ENCODE measurements at regions not wholly inside any gene's neighbourhood (a gene's known extent, or its start where the extent isn't known, plus 50 kb on each side); places are given as distances from the start of the nearest gene placed in this dataset.

DNA sequence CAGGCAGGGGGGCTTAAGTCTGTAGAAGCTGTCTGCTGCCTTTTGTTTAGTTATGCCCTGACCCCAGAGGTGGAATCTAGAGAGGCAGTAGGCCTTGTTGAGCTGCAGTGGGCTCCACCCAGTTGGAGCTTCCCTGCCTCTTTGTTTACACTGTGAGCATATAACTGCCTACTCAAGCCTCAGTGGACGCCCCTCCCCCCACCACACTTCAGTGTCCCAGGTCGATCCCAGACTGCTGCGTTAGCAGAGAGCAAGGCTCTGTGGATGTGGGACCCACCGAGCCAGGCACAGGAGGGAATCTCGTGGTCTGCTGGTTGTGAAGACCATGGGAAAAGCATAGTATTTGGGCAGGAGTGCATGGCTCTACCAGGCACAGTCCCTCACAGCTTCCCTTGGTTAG lies 446.8 kb upstream of the RARB start:
- TF ChIP-seq, protein P1, sequence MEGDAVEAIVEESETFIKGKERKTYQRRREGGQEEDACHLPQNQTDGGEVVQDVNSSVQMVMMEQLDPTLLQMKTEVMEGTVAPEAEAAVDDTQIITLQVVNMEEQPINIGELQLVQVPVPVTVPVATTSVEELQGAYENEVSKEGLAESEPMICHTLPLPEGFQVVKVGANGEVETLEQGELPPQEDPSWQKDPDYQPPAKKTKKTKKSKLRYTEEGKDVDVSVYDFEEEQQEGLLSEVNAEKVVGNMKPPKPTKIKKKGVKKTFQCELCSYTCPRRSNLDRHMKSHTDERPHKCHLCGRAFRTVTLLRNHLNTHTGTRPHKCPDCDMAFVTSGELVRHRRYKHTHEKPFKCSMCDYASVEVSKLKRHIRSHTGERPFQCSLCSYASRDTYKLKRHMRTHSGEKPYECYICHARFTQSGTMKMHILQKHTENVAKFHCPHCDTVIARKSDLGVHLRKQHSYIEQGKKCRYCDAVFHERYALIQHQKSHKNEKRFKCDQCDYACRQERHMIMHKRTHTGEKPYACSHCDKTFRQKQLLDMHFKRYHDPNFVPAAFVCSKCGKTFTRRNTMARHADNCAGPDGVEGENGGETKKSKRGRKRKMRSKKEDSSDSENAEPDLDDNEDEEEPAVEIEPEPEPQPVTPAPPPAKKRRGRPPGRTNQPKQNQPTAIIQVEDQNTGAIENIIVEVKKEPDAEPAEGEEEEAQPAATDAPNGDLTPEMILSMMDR (IDR thresholded peaks at IDR 0.05) = no peak
- no peak overlapping the region for H3K27ac Mint-ChIP-seq (ENCODE audit: unreplicated experiment)

DNA sequence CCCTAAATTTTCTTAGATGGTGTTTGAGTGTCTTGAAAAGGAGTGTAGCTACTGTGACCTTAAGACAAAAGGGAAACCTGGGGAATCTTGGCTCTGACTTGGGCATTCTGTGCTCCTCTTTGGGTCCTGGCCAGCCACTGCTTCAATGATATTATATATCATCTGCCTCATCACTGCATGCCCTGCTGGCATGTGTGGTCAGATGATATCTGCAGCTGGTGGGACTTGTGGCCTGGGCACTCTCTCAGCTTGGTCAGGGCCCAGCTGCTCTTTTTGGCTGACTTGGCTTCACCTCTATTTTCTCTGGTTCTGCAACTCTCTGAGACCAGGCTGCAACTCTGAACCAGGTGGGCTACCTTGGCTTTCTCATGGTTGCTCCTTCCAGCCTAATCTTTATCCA lies 446.1 kb upstream of the RARB start:
- Mint-ChIP-seq H3K9me3 (ENCODE audit: unreplicated experiment) (peaks cover 16% of the 10 kb centered on the region), H3K4me1 (ENCODE audit: unreplicated experiment) (peaks cover 10% of the 10 kb centered on the region), H3K27ac (ENCODE audit: unreplicated experiment) (no peak overlapping the region), H3K4me3 (ENCODE audit: unreplicated experiment) (no peak overlapping the region), H3K27me3 (ENCODE audit: unreplicated experiment) (no peaks in the 10 kb centered on the region), H3K36me3 (ENCODE audit: unreplicated experiment) (peaks cover 7% of the 10 kb centered on the region)
- DNase-seq (ENCODE audit: extremely low spot score, unreplicated experiment) = no peak
- TF ChIP-seq, protein P1 (IDR thresholded peaks at IDR 0.05) = no peak

More for the DNA sequence above, 446.8 kb upstream of the RARB start:
- Mint-ChIP-seq H3K4me1 (ENCODE audit: unreplicated experiment) (peaks cover 9% of the 10 kb centered on the region), H3K27me3 (ENCODE audit: unreplicated experiment) (no peaks in the 10 kb centered on the region), H3K9me3 (ENCODE audit: unreplicated experiment) (peaks cover 17% of the 10 kb centered on the region), H3K36me3 (ENCODE audit: unreplicated experiment) (peaks cover 7% of the 10 kb centered on the region), H3K4me3 (ENCODE audit: unreplicated experiment) (no peak overlapping the region)
- DNase-seq (ENCODE audit: extremely low spot score, unreplicated experiment) = no peak

DNA sequence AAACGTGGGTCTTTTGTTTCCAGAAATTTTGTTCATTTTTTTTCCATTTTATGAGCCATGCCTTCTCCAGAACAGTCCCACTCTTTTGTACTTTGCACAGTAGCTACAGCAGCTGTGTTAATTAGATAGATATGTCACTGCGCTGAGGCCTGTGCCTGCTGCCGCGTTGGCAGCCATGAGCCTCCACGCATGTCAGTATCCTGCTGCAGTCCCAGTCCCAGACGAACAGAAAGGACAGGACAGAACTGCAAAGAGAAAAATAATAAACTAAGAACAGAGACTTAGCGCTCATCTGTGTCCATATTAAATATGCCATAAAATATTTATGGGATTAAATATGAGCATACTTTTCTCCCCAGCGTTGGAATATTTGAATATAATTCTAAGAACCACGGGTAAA lies 442.4 kb upstream of the RARB start:
- no peak overlapping the region for H3K27ac Mint-ChIP-seq (ENCODE audit: unreplicated experiment)
- H3K4me3 Mint-ChIP-seq (ENCODE audit: unreplicated experiment) = no peak overlapping the region
- TF ChIP-seq, protein P1 (IDR thresholded peaks at IDR 0.05) = no peak
- no peaks in the 10 kb centered on the region for H3K27me3 Mint-ChIP-seq (ENCODE audit: unreplicated experiment)
- H3K36me3 Mint-ChIP-seq (ENCODE audit: unreplicated experiment) = no peaks in the 10 kb centered on the region
- H3K9me3 Mint-ChIP-seq (ENCODE audit: unreplicated experiment) = no peaks in the 10 kb centered on the region
- no peak for DNase-seq (ENCODE audit: extremely low spot score, unreplicated experiment)
- peaks cover 23% of the 10 kb centered on the region for H3K4me1 Mint-ChIP-seq (ENCODE audit: unreplicated experiment)

DNA sequence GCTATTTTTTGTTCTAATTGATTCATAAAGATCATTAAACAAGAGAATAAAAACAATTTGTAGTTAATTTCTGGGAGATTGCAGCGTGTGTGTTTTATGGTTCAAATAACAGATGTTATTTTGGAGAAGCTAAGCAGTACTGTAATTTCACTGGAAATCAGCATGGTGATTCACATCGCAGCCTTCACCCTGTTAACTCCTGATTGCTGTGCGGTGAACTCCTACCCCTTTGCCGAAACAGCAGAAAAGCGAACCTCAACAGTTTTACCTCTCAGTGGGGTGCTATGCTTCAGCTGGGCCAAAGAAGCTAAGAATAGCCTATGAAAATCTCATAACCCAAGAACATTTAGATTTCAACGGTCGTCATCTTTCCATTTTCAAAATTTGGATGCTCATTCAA lies 441.5 kb upstream of the RARB start:
- DNase-seq (ENCODE audit: extremely low spot score, unreplicated experiment) = no peak
- Mint-ChIP-seq H3K9me3 (ENCODE audit: unreplicated experiment) (no peaks in the 10 kb centered on the region), H3K36me3 (ENCODE audit: unreplicated experiment) (no peaks in the 10 kb centered on the region), H3K4me1 (ENCODE audit: unreplicated experiment) (peaks cover 23% of the 10 kb centered on the region), H3K27ac (ENCODE audit: unreplicated experiment) (no peak overlapping the region), H3K27me3 (ENCODE audit: unreplicated experiment) (no peaks in the 10 kb centered on the region), H3K4me3 (ENCODE audit: unreplicated experiment) (no peak overlapping the region)
- TF ChIP-seq, protein P1 (IDR thresholded peaks at IDR 0.05) = no peak

DNA sequence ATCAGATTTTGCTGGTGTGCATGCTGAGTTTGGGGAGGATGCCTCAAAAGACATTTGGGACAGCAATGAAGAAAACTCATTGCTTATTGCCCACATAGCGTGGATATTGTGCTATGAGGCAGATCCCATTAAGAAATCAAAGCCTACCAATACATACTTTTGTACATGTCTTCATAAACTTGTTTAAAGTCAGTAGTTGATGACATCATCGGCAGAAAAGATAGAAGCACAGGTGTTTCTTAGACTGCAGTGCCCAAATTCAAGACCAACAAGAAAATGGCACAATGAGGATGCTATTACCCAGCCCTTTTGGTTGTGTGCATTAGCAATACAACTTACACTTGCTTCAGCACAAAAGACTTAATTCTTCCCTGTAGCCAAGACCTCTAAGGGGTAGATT lies 428.7 kb upstream of the RARB start:
- H3K36me3 Mint-ChIP-seq (ENCODE audit: unreplicated experiment) = no peaks in the 10 kb centered on the region
- TF ChIP-seq, protein P1 (IDR thresholded peaks at IDR 0.05) = no peak
- no peak for DNase-seq (ENCODE audit: extremely low spot score, unreplicated experiment)
- H3K4me1 Mint-ChIP-seq (ENCODE audit: unreplicated experiment) = peaks cover 44% of the 10 kb centered on the region
- no peak overlapping the region for H3K27ac Mint-ChIP-seq (ENCODE audit: unreplicated experiment)
- H3K4me3 Mint-ChIP-seq (ENCODE audit: unreplicated experiment) = no peak overlapping the region
- H3K9me3 Mint-ChIP-seq (ENCODE audit: unreplicated experiment) = peaks cover 20% of the 10 kb centered on the region
- H3K27me3 Mint-ChIP-seq (ENCODE audit: unreplicated experiment) = no peaks in the 10 kb centered on the region

All from osteocyte (in vitro differentiated cells).